ENCODE measurements at regions not wholly inside any gene's neighbourhood (a gene's known extent, or its start where the extent isn't known, plus 50 kb on each side); places are given as distances from the start of the nearest gene placed in this dataset.

DNA sequence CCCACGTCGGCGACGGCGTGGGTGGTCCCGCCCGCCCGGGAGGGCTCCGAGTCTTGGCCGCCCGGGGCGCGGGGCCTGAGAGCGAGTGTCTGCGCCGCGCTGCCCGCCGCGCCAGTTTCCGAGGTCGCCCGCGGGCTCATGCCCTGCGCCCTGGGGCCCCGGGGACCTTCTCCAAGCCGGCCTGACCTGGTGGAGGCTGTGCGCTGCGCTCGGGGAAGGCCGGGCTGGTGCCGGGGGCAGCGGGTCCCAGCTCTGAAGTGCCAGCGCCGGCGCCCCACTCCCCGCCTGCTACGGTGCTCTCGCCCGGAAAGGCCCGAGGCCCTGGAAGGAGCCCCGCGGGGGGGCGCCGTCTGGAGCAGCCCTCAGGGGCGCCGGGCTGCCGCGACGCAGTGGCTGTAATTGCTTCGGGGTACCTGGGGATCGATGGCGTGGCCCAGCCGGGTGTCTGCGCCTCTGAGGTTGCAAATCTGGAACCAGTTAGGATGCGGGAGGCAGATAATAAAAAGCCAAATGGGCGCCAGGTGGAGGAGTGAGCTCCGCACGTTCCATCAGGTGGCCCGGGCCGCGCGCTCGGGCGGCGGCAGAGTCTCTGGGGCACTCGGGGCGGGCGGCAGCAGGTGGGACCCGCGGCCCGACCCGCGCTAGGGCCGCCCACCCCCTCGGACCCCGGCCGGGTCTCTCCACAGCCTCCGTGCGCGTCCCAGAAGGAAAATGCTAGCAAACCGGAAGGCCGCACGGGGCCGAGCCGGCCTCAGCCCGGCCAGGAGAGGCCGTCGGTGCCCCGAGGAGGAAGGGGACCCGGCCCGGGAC lies 102.3 kb upstream of the DIO3 start:
- ATAC-seq (ENCODE audit: insufficient read depth, low read depth), result no peak
- no peak overlapping the region for H3K4me2 ChIP-seq (ENCODE audit: insufficient read depth, low read length)

GRCh38 chr14:101459551-101459900 lies 101.8 kb upstream of the DIO3 start:
- ATAC-seq (ENCODE audit: insufficient read depth, low read depth), result no peak

More for the DNA sequence above, 102.3 kb upstream of the DIO3 start:
- no peaks in the 10 kb centered on the region for H3K9me3 ChIP-seq (ENCODE audit: insufficient read depth, low read length, severe bottlenecking)
- DNase-seq, result no peak
- H3K4me3 ChIP-seq (ENCODE audit: low read depth in 1 of 2, low read length in 2 of 2), result no peak overlapping the region
- H3K27ac ChIP-seq (ENCODE audit: low read length), result no peak overlapping the region
- H3K36me3 ChIP-seq (ENCODE audit: insufficient read depth, low read length), result no peaks in the 10 kb centered on the region
- H2AFZ ChIP-seq (ENCODE audit: low read depth, low read length), result no peak overlapping the region
- TF ChIP-seq CTCF (IDR thresholded peaks at IDR 0.05; ENCODE audit: borderline replicate concordance, extremely low read depth, low read length, poor library complexity, severe bottlenecking), result no peak
- peaks cover 34% of the 10 kb centered on the region for H3K27me3 ChIP-seq (ENCODE audit: insufficient read depth, low read length, poor library complexity)
- peaks cover 26% of the 10 kb centered on the region; the same call in 1 of the 2 replicates for H4K20me1 ChIP-seq (ENCODE audit: insufficient read depth, low read length)
- H3K4me1 ChIP-seq (ENCODE audit: insufficient read depth, low read length), result no peaks in the 10 kb centered on the region
- H3K9ac ChIP-seq (ENCODE audit: low read depth, low read length), result no peak overlapping the region
- no peaks in the 10 kb centered on the region for H3K79me2 ChIP-seq (ENCODE audit: insufficient read depth, low read length)

DNA sequence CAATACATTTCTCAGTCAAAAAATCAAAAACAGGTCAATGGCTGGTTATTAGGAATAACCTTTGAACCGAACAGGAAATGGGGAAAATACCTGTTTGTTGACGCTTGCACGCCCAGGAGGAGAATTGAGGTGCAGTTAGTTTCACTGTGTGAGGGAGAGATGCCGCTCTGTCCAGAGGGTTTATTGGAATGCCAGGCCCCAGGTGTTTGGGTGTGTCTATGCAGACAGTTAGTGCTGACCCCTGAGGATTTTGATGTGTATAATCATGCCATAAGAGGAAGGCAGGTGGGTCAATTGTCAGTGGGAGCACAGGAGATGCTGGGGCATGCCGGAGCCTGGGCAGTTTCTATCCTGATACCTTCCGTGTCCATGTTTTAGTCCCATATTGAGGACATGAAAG lies 100.8 kb upstream of the DIO3 start:
- Histone ChIP-seq H3K4me3 (ENCODE audit: low read depth in 1 of 2, low read length in 2 of 2) (no peak overlapping the region), H3K9ac (ENCODE audit: low read depth, low read length) (no peak overlapping the region), H3K36me3 (ENCODE audit: insufficient read depth, low read length) (no peaks in the 10 kb centered on the region), H3K4me1 (ENCODE audit: insufficient read depth, low read length) (no peaks in the 10 kb centered on the region), H3K9me3 (ENCODE audit: insufficient read depth, low read length, severe bottlenecking) (no peaks in the 10 kb centered on the region), H3K79me2 (ENCODE audit: insufficient read depth, low read length) (no peaks in the 10 kb centered on the region), H3K27ac (ENCODE audit: low read length) (no peak overlapping the region), H2AFZ (ENCODE audit: low read depth, low read length) (no peak overlapping the region), H3K4me2 (ENCODE audit: insufficient read depth, low read length) (no peak overlapping the region), H4K20me1 (ENCODE audit: insufficient read depth, low read length) (peaks cover 25% of the 10 kb centered on the region), H3K27me3 (ENCODE audit: insufficient read depth, low read length, poor library complexity) (peaks cover 33% of the 10 kb centered on the region)
- TF ChIP-seq CTCF (IDR thresholded peaks at IDR 0.05; ENCODE audit: borderline replicate concordance, extremely low read depth, low read length, poor library complexity, severe bottlenecking), result no peak
- no peak for TF ChIP-seq EZH2 (IDR thresholded peaks at IDR 0.05; ENCODE audit: borderline replicate concordance, low read depth, low read length, severe bottlenecking)
- DNase-seq (no peak), ATAC-seq (ENCODE audit: insufficient read depth, low read depth) (no peak)

More at GRCh38 chr14:101459551-101459900, 101.8 kb upstream of the DIO3 start:
- Histone ChIP-seq H3K9me3 (ENCODE audit: insufficient read depth, low read length, severe bottlenecking) (no peaks in the 10 kb centered on the region), H3K4me2 (ENCODE audit: insufficient read depth, low read length) (no peak overlapping the region), H4K20me1 (ENCODE audit: insufficient read depth, low read length) (peaks cover 26% of the 10 kb centered on the region; the same call in 1 of the 2 replicates), H2AFZ (ENCODE audit: low read depth, low read length) (no peak overlapping the region), H3K27me3 (ENCODE audit: insufficient read depth, low read length, poor library complexity) (peaks cover 29% of the 10 kb centered on the region), H3K36me3 (ENCODE audit: insufficient read depth, low read length) (no peaks in the 10 kb centered on the region), H3K27ac (ENCODE audit: low read length) (no peak overlapping the region), H3K9ac (ENCODE audit: low read depth, low read length) (no peak overlapping the region), H3K4me3 (ENCODE audit: low read depth in 1 of 2, low read length in 2 of 2) (no peak overlapping the region), H3K4me1 (ENCODE audit: insufficient read depth, low read length) (no peaks in the 10 kb centered on the region), H3K79me2 (ENCODE audit: insufficient read depth, low read length) (no peaks in the 10 kb centered on the region)
- no peak for DNase-seq
- TF ChIP-seq EZH2 (IDR thresholded peaks at IDR 0.05; ENCODE audit: borderline replicate concordance, low read depth, low read length, severe bottlenecking) (no peak), CTCF (IDR thresholded peaks at IDR 0.05; ENCODE audit: borderline replicate concordance, extremely low read depth, low read length, poor library complexity, severe bottlenecking) (no peak)
